ENCODE measurements at regions not wholly inside any gene's neighbourhood (a gene's known extent, or its start where the extent isn't known, plus 50 kb on each side); places are given as distances from the start of the nearest gene placed in this dataset.

DNA sequence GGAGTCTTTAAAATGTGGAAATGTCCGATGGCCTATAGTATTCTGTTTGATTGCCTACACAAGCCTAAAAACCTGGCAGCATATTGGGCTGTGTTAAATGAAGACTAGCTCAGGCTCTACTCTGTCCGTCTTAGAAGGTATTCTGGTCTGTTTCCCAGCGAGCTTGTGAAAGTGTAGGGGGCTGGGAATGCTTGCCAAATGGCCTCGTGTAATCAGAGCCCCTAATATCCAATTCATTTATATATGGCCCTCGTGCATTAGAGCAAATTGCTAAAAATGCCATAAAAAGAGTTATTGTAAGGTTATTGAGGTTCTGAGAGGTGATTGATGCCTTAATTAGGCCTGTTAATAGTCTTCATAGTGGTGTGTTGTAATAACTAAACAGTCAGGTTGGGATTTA is 1500.4 kb downstream of the DPP10 start:
- H3K27me3 ChIP-seq (ENCODE audit: low read length), result no peaks in the 10 kb centered on the region
- no peak overlapping the region for H3K9ac ChIP-seq (ENCODE audit: low read length)
- H4K20me1 ChIP-seq (ENCODE audit: low read depth, low read length), result no peaks in the 10 kb centered on the region
- H3K79me2 ChIP-seq (ENCODE audit: insufficient read depth, low read length), result no peaks in the 10 kb centered on the region
- H3F3A ChIP-seq (ENCODE audit: insufficient read depth), result no peaks in the 10 kb centered on the region
- H3K4me3 ChIP-seq (ENCODE audit: insufficient read depth, low read length, poor library complexity, severe bottlenecking), result no peak overlapping the region
- H3K9me3 ChIP-seq (ENCODE audit: insufficient read depth, low read length), result no peaks in the 10 kb centered on the region
- no peak overlapping the region for H2AFZ ChIP-seq (ENCODE audit: low read depth, low read length, severe bottlenecking)
- H3K36me3 ChIP-seq (ENCODE audit: low read length), result no peaks in the 10 kb centered on the region
- TF ChIP-seq, protein P1, sequence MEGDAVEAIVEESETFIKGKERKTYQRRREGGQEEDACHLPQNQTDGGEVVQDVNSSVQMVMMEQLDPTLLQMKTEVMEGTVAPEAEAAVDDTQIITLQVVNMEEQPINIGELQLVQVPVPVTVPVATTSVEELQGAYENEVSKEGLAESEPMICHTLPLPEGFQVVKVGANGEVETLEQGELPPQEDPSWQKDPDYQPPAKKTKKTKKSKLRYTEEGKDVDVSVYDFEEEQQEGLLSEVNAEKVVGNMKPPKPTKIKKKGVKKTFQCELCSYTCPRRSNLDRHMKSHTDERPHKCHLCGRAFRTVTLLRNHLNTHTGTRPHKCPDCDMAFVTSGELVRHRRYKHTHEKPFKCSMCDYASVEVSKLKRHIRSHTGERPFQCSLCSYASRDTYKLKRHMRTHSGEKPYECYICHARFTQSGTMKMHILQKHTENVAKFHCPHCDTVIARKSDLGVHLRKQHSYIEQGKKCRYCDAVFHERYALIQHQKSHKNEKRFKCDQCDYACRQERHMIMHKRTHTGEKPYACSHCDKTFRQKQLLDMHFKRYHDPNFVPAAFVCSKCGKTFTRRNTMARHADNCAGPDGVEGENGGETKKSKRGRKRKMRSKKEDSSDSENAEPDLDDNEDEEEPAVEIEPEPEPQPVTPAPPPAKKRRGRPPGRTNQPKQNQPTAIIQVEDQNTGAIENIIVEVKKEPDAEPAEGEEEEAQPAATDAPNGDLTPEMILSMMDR (IDR thresholded peaks at IDR 0.05; ENCODE audit: insufficient read depth, low read length, poor library complexity, severe bottlenecking), result no peak
- no peak for TF ChIP-seq EZH2phosphoT487 (conservative IDR thresholded peaks at IDR 0.05; ENCODE audit: low read length)
- no peak overlapping the region for H3K4me2 ChIP-seq (ENCODE audit: low read depth, low read length, poor library complexity, severe bottlenecking)
- no peak overlapping the region for H3K27ac ChIP-seq (ENCODE audit: low read depth, low read length)
- no peaks in the 10 kb centered on the region for H3K9me2 ChIP-seq (replicated peaks; ENCODE audit: insufficient read depth, low read length)

DNA sequence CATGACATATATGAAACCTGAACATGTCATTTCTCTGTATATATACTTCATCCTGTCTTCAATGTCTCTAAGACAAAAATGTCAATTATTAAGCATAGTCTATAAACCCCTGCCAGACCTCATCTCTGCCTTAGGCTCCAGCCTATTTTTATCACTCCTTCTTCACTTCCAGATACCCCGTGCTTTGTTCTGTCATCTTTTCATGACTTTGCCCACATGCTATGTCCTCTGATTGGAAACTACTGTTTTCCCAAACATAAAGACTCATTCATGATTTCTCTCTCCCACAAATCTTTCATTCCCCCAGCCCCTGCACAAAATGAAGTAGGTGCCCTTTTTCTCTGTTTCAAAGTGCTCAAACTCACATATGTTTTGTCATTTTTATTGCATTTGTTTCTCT is 1503.9 kb downstream of the DPP10 start:
- Histone ChIP-seq H3K79me2 (ENCODE audit: insufficient read depth, low read length) (no peaks in the 10 kb centered on the region), H3K9ac (ENCODE audit: low read length) (no peak overlapping the region), H3K27ac (ENCODE audit: low read depth, low read length) (no peak overlapping the region), H3K4me3 (ENCODE audit: insufficient read depth, low read length, poor library complexity, severe bottlenecking) (no peak overlapping the region), H3K4me2 (ENCODE audit: low read depth, low read length, poor library complexity, severe bottlenecking) (no peak overlapping the region), H3K9me3 (ENCODE audit: insufficient read depth, low read length) (no peaks in the 10 kb centered on the region), H4K20me1 (ENCODE audit: low read depth, low read length) (no peaks in the 10 kb centered on the region), H3F3A (ENCODE audit: insufficient read depth) (no peaks in the 10 kb centered on the region), H3K36me3 (ENCODE audit: low read length) (no peaks in the 10 kb centered on the region), H3K27me3 (ENCODE audit: low read length) (no peaks in the 10 kb centered on the region), H2AFZ (ENCODE audit: low read depth, low read length, severe bottlenecking) (no peak overlapping the region), H3K9me2 (replicated peaks; ENCODE audit: insufficient read depth, low read length) (no peaks in the 10 kb centered on the region)
- TF ChIP-seq, protein P1 (IDR thresholded peaks at IDR 0.05; ENCODE audit: insufficient read depth, low read length, poor library complexity, severe bottlenecking), result no peak
- TF ChIP-seq EZH2phosphoT487 (conservative IDR thresholded peaks at IDR 0.05; ENCODE audit: low read length), result no peak

DNA sequence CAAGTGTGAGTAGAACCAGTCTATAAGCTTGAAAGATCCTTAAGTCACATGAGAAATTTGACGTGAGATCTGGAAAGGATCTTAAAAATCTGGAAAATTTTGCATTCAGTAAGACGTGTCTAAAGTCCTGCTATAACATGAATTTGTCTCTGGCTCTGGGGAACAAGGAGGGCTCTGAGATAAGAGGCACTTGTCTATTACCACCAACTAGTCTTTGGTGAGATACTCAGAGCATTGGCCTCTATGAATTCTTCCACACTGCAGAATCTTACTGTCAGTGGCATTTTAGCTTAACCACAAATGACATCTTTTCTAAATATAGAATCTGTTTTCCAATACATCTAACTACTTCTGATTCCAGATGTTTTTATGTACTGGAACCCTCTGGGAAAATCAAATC is 1504.5 kb downstream of the DPP10 start:
- no peak for TF ChIP-seq EZH2phosphoT487 (conservative IDR thresholded peaks at IDR 0.05; ENCODE audit: low read length)
- TF ChIP-seq, protein P1 (IDR thresholded peaks at IDR 0.05; ENCODE audit: insufficient read depth, low read length, poor library complexity, severe bottlenecking), result no peak
- H3F3A ChIP-seq (ENCODE audit: insufficient read depth), result no peaks in the 10 kb centered on the region

More for the DNA sequence above, 1504.5 kb downstream of the DPP10 start:
- Histone ChIP-seq H2AFZ (ENCODE audit: low read depth, low read length, severe bottlenecking) (no peak overlapping the region), H3K9me2 (replicated peaks; ENCODE audit: insufficient read depth, low read length) (no peaks in the 10 kb centered on the region), H3K9ac (ENCODE audit: low read length) (no peak overlapping the region), H3K4me2 (ENCODE audit: low read depth, low read length, poor library complexity, severe bottlenecking) (no peak overlapping the region), H3K27ac (ENCODE audit: low read depth, low read length) (no peak overlapping the region), H3K9me3 (ENCODE audit: insufficient read depth, low read length) (no peaks in the 10 kb centered on the region), H4K20me1 (ENCODE audit: low read depth, low read length) (no peaks in the 10 kb centered on the region), H3K4me3 (ENCODE audit: insufficient read depth, low read length, poor library complexity, severe bottlenecking) (no peak overlapping the region), H3K79me2 (ENCODE audit: insufficient read depth, low read length) (no peaks in the 10 kb centered on the region), H3K36me3 (ENCODE audit: low read length) (no peaks in the 10 kb centered on the region), H3K27me3 (ENCODE audit: low read length) (no peaks in the 10 kb centered on the region)
